ENCODE measurements at regions not wholly inside any gene's neighbourhood (a gene's known extent, or its start where the extent isn't known, plus 50 kb on each side); places are given as distances from the start of the nearest gene placed in this dataset.

DNA sequence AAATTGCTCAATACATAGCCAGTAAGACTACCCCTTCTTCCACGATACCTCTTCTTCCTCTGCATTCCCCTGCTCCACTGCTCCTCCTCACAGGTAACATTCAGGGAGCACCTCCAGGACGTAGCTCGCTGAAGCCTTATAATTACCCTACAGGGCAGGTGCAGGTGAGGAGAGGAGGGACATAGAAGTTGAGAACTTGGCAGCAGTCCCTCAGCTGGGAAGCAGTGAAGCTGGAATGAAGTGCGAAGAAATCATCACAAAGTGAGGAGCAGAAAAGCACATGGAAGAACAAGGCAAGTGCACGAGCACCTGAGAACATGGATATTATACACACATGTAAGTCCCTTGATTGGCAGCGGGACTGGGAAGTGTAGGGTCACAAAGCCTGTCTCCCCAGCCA is 118.2 kb downstream of the HSD17B3 start:
- no peaks in the 10 kb centered on the region for H3K9me3 ChIP-seq (ENCODE audit: control insufficient read depth, insufficient read depth, low read length)
- no peaks in the 10 kb centered on the region for H3K36me3 ChIP-seq (ENCODE audit: control insufficient read depth, insufficient read depth, low read length)
- H3K4me3 ChIP-seq (ENCODE audit: low read depth, low read length): no peak overlapping the region
- H3K27me3 ChIP-seq (ENCODE audit: control insufficient read depth, insufficient read depth, low read length): peaks cover 5% of the 10 kb centered on the region
- no peak overlapping the region for H3K9ac ChIP-seq (ENCODE audit: low read depth, low read length)
- peaks cover 15% of the 10 kb centered on the region for H3K4me1 ChIP-seq (ENCODE audit: control insufficient read depth, insufficient read depth, low read length)

DNA sequence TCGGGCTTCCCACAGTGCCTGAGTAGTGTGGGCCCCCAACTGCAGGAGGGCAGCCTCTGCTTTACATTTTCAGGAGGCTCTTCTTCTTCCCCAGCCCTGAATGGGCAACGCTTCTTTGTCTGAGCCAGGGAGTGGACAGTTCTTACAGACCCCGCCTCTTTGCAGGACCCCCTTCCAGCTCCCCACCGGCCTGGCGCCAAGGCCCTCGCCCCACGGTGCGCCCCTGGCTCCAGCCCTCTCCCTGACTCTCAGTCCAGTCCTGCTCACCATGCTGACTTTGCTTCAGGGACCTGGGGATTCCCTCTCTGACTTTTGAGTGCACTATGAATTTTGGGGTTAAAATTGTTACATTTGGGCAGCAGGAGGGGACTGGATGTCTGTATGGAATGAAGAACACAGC is 123.8 kb downstream of the HSD17B3 start:
- H3K9ac ChIP-seq (ENCODE audit: low read depth, low read length): no peak overlapping the region
- H3K9me3 ChIP-seq (ENCODE audit: control insufficient read depth, insufficient read depth, low read length): no peaks in the 10 kb centered on the region
- no peaks in the 10 kb centered on the region for H3K36me3 ChIP-seq (ENCODE audit: control insufficient read depth, insufficient read depth, low read length)
- no peak overlapping the region for H3K4me3 ChIP-seq (ENCODE audit: low read depth, low read length)
- H3K4me1 ChIP-seq (ENCODE audit: control insufficient read depth, insufficient read depth, low read length): no peaks in the 10 kb centered on the region
- H3K27me3 ChIP-seq (ENCODE audit: control insufficient read depth, insufficient read depth, low read length): no peaks in the 10 kb centered on the region

DNA sequence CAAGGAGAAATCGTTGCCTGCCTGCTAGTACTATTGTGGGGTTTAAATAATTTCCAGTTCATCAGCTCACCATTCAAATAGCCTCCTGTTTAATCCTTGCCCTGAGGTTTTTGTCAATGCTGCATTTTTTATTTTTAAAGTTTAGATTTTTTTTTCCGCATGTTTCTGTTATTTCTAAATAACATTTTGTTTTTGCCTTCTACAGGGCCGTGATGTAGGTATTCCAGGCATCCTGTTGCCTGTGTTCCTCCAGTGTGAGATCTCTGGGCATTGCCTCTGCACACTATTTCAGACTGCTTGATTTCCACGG is 124.3 kb downstream of the HSD17B3 start:
- no peaks in the 10 kb centered on the region for H3K9me3 ChIP-seq (ENCODE audit: control insufficient read depth, insufficient read depth, low read length)
- H3K9ac ChIP-seq (ENCODE audit: low read depth, low read length): no peak overlapping the region
- H3K36me3 ChIP-seq (ENCODE audit: control insufficient read depth, insufficient read depth, low read length): no peaks in the 10 kb centered on the region
- no peak overlapping the region for H3K4me3 ChIP-seq (ENCODE audit: low read depth, low read length)
- H3K4me1 ChIP-seq (ENCODE audit: control insufficient read depth, insufficient read depth, low read length): no peaks in the 10 kb centered on the region
- H3K27me3 ChIP-seq (ENCODE audit: control insufficient read depth, insufficient read depth, low read length): no peaks in the 10 kb centered on the region

DNA sequence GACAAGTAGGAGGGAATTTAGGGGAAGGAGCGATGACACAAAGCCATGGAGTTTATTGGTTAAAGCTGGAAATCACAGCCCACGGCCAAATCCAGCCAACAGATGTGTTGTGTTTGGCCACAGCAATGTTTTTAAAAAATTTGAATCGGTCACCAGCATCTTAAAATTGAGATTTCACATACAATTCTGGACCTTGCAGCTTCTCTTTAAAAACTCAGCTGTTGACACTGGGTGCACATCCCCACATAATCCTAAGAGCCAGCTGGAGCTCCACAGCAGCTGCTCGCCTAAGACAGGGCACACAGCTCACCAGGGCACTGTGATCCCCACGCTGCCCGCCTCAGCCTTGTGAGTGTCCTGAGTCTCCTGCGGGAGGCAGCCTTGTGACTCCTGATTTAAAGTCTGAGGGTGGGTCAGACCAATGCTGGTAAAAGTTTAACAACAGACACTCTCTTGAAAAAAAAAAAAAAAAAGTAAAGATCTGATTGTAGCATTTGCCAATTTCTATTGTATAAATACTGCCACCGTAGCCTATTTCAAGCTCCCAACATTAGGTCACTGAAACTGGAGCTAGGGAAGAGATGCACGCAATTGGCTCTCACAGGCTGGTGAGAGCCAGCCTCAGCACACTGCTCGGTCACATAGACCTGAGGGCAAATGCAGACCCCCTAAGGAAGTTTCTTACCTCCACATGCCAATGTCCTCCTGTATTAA is 124.8 kb downstream of the HSD17B3 start:
- H3K4me3 ChIP-seq (ENCODE audit: low read depth, low read length): no peak overlapping the region
- H3K36me3 ChIP-seq (ENCODE audit: control insufficient read depth, insufficient read depth, low read length): no peaks in the 10 kb centered on the region
- H3K9me3 ChIP-seq (ENCODE audit: control insufficient read depth, insufficient read depth, low read length): no peaks in the 10 kb centered on the region
- H3K4me1 ChIP-seq (ENCODE audit: control insufficient read depth, insufficient read depth, low read length): no peaks in the 10 kb centered on the region
- H3K9ac ChIP-seq (ENCODE audit: low read depth, low read length): no peak overlapping the region
- no peaks in the 10 kb centered on the region for H3K27me3 ChIP-seq (ENCODE audit: control insufficient read depth, insufficient read depth, low read length)

GRCh38 chr9:96175796-96176195 is 126.2 kb downstream of the HSD17B3 start:
- H3K4me3 ChIP-seq (ENCODE audit: low read depth, low read length): no peak overlapping the region
- H3K9ac ChIP-seq (ENCODE audit: low read depth, low read length): no peak overlapping the region
- no peaks in the 10 kb centered on the region for H3K36me3 ChIP-seq (ENCODE audit: control insufficient read depth, insufficient read depth, low read length)
- no peaks in the 10 kb centered on the region for H3K9me3 ChIP-seq (ENCODE audit: control insufficient read depth, insufficient read depth, low read length)
- no peaks in the 10 kb centered on the region for H3K27me3 ChIP-seq (ENCODE audit: control insufficient read depth, insufficient read depth, low read length)
- no peaks in the 10 kb centered on the region for H3K4me1 ChIP-seq (ENCODE audit: control insufficient read depth, insufficient read depth, low read length)

GRCh38 chr9:96175001-96175400 is 127.0 kb downstream of the HSD17B3 start:
- H3K27me3 ChIP-seq (ENCODE audit: control insufficient read depth, insufficient read depth, low read length): no peaks in the 10 kb centered on the region
- peaks cover 3% of the 10 kb centered on the region for H3K4me1 ChIP-seq (ENCODE audit: control insufficient read depth, insufficient read depth, low read length)
- no peak overlapping the region for H3K9ac ChIP-seq (ENCODE audit: low read depth, low read length)
- no peaks in the 10 kb centered on the region for H3K36me3 ChIP-seq (ENCODE audit: control insufficient read depth, insufficient read depth, low read length)
- no peak overlapping the region for H3K4me3 ChIP-seq (ENCODE audit: low read depth, low read length)
- H3K9me3 ChIP-seq (ENCODE audit: control insufficient read depth, insufficient read depth, low read length): no peaks in the 10 kb centered on the region

DNA sequence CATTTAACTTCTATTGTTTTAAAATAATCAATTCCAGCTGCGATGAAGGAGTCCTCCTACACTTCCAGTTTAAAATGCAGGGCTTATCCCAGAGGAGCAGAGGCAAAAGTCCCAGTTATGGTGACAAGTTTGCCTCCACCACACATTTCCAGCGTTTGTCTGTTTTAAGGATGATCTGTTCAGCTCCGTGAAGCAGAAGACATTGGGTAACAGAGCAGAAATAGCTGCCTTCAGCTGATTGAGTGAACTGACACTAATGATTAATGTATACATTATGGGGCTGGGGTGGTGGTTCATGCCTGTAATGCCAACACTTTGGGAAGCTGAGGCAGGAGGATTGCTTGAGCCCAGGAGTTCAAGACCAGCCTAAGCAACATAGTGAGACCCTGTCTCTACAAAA is 127.6 kb downstream of the HSD17B3 start:
- Histone ChIP-seq H3K4me1 (ENCODE audit: control insufficient read depth, insufficient read depth, low read length) (peaks cover 7% of the 10 kb centered on the region), H3K4me3 (ENCODE audit: low read depth, low read length) (no peak overlapping the region), H3K9me3 (ENCODE audit: control insufficient read depth, insufficient read depth, low read length) (no peaks in the 10 kb centered on the region), H3K27me3 (ENCODE audit: control insufficient read depth, insufficient read depth, low read length) (no peaks in the 10 kb centered on the region), H3K36me3 (ENCODE audit: control insufficient read depth, insufficient read depth, low read length) (no peaks in the 10 kb centered on the region), H3K9ac (ENCODE audit: low read depth, low read length) (no peak overlapping the region)

- Histone ChIP-seq H3K4me3 (ENCODE audit: low read depth, low read length) (no peak overlapping the region), H3K36me3 (ENCODE audit: control insufficient read depth, insufficient read depth, low read length) (no peaks in the 10 kb centered on the region), H3K9ac (ENCODE audit: low read depth, low read length) (no peak overlapping the region), H3K9me3 (ENCODE audit: control insufficient read depth, insufficient read depth, low read length) (no peaks in the 10 kb centered on the region), H3K4me1 (ENCODE audit: control insufficient read depth, insufficient read depth, low read length) (peaks cover 12% of the 10 kb centered on the region), H3K27me3 (ENCODE audit: control insufficient read depth, insufficient read depth, low read length) (no peaks in the 10 kb centered on the region)
Observed at GRCh38 chr9:96173640-96174039, 128.3 kb downstream of the HSD17B3 start.

- Histone ChIP-seq H3K9ac (ENCODE audit: low read depth, low read length) (no peak overlapping the region), H3K9me3 (ENCODE audit: control insufficient read depth, insufficient read depth, low read length) (no peaks in the 10 kb centered on the region), H3K27me3 (ENCODE audit: control insufficient read depth, insufficient read depth, low read length) (no peaks in the 10 kb centered on the region), H3K4me3 (ENCODE audit: low read depth, low read length) (no peak overlapping the region), H3K4me1 (ENCODE audit: control insufficient read depth, insufficient read depth, low read length) (peaks cover 14% of the 10 kb centered on the region), H3K36me3 (ENCODE audit: control insufficient read depth, insufficient read depth, low read length) (no peaks in the 10 kb centered on the region)
Observed at GRCh38 chr9:96172797-96173196, 129.2 kb downstream of the HSD17B3 start.

- Histone ChIP-seq H3K4me1 (ENCODE audit: control insufficient read depth, insufficient read depth, low read length) (peaks cover 14% of the 10 kb centered on the region), H3K9ac (ENCODE audit: low read depth, low read length) (no peak overlapping the region), H3K9me3 (ENCODE audit: control insufficient read depth, insufficient read depth, low read length) (no peaks in the 10 kb centered on the region)
Observed at GRCh38 chr9:96171728-96172127, 130.2 kb downstream of the HSD17B3 start.

GRCh38 chr9:96169901-96170300 is 132.1 kb downstream of the HSD17B3 start:
- Histone ChIP-seq H3K4me3 (ENCODE audit: low read depth, low read length) (no peak overlapping the region), H3K4me1 (ENCODE audit: control insufficient read depth, insufficient read depth, low read length) (peaks cover 14% of the 10 kb centered on the region), H3K9me3 (ENCODE audit: control insufficient read depth, insufficient read depth, low read length) (no peaks in the 10 kb centered on the region), H3K9ac (ENCODE audit: low read depth, low read length) (no peak overlapping the region), H3K27me3 (ENCODE audit: control insufficient read depth, insufficient read depth, low read length) (no peaks in the 10 kb centered on the region), H3K36me3 (ENCODE audit: control insufficient read depth, insufficient read depth, low read length) (no peaks in the 10 kb centered on the region)

More at GRCh38 chr9:96171728-96172127, 130.2 kb downstream of the HSD17B3 start:
- Histone ChIP-seq H3K4me3 (ENCODE audit: low read depth, low read length) (no peak overlapping the region), H3K36me3 (ENCODE audit: control insufficient read depth, insufficient read depth, low read length) (no peaks in the 10 kb centered on the region), H3K27me3 (ENCODE audit: control insufficient read depth, insufficient read depth, low read length) (no peaks in the 10 kb centered on the region)

- Histone ChIP-seq H3K4me1 (ENCODE audit: control insufficient read depth, insufficient read depth, low read length) (peaks cover 14% of the 10 kb centered on the region), H3K27me3 (ENCODE audit: control insufficient read depth, insufficient read depth, low read length) (no peaks in the 10 kb centered on the region), H3K36me3 (ENCODE audit: control insufficient read depth, insufficient read depth, low read length) (no peaks in the 10 kb centered on the region), H3K9ac (ENCODE audit: low read depth, low read length) (no peak overlapping the region), H3K4me3 (ENCODE audit: low read depth, low read length) (no peak overlapping the region), H3K9me3 (ENCODE audit: control insufficient read depth, insufficient read depth, low read length) (no peaks in the 10 kb centered on the region)
Observed at GRCh38 chr9:96169484-96169883, 132.5 kb downstream of the HSD17B3 start.

Measured in iPS-15b (cell line).